H9 (cell line): ENCODE measurements at regions not wholly inside any gene's neighbourhood (a gene's known extent, or its start where the extent isn't known, plus 50 kb on each side); places are given as distances from the start of the nearest gene placed in this dataset.

Experiments
- DNase-seq: peaks from one replicate; pipeline ENCODE4 v3.0.0-alpha.2; 2017
- H2AFZ ChIP-seq: one replicate; pipeline ENCODE4 v1.6.1; 2013; ENCODE audit warnings: mild to moderate bottlenecking, low read length, control low read depth, moderate library complexity
- H2AK5ac ChIP-seq: 2 replicates; pipeline ENCODE4 v1.6.1; 2013; ENCODE audit warnings: low read length, control low read depth, mixed read lengths; ENCODE audit not compliant: insufficient read length
- H2BK120ac ChIP-seq: one replicate; pipeline ENCODE4 v1.6.1; 2013; ENCODE audit warnings: low read depth, mild to moderate bottlenecking, low read length, control low read depth, inconsistent platforms; ENCODE audit not compliant: poor library complexity, severe bottlenecking
- H2BK12ac ChIP-seq: 2 replicates; pipeline ENCODE4 v1.6.1; 2013; ENCODE audit warnings: low read length, control low read depth, mixed read lengths, low read depth; ENCODE audit not compliant: insufficient read length
- H2BK15ac ChIP-seq: 2 replicates; pipeline ENCODE4 v1.6.1; 2013; ENCODE audit warnings: low read depth, low read length, control low read depth
- H2BK20ac ChIP-seq: one replicate; pipeline ENCODE4 v1.6.1; 2013; ENCODE audit warnings: low read depth, mild to moderate bottlenecking, low read length, control low read depth, inconsistent platforms; ENCODE audit not compliant: poor library complexity, severe bottlenecking
- H2BK5ac ChIP-seq: 2 replicates; pipeline ENCODE4 v1.6.1; 2013; ENCODE audit warnings: low read length, control low read depth, mixed read lengths; ENCODE audit not compliant: insufficient read length
- H3K14ac ChIP-seq: 2 replicates; pipeline ENCODE4 v1.6.1; 2013; ENCODE audit warnings: low read length, control low read depth; ENCODE audit not compliant: insufficient read depth
- H3K18ac ChIP-seq: 2 replicates; pipeline ENCODE4 v1.6.1; 2013; ENCODE audit warnings: low read depth, mild to moderate bottlenecking, mixed read lengths, low read length, control low read depth; ENCODE audit not compliant: insufficient read length
- H3K23ac ChIP-seq: 2 replicates; pipeline ENCODE4 v1.6.1; 2013; ENCODE audit warnings: low read length, control low read depth, mixed read lengths, low read depth; ENCODE audit not compliant: insufficient read length
- H3K23me2 ChIP-seq: 2 replicates; pipeline ENCODE4 v1.6.1; 2013; ENCODE audit warnings: low read depth, mild to moderate bottlenecking, mixed read lengths, low read length, control low read depth; ENCODE audit not compliant: insufficient read length, poor library complexity, severe bottlenecking
- H3K27ac ChIP-seq: 2 replicates; pipeline ENCODE4 v1.5.1; 2013; ENCODE audit warnings: low read length, control low read depth, mixed read lengths, low read depth; ENCODE audit not compliant: insufficient read length
- H3K27me3 ChIP-seq: 2 replicates; pipeline ENCODE4 v1.6.1; 2013; ENCODE audit warnings: low read length, control low read depth, inconsistent platforms; ENCODE audit not compliant: insufficient read depth
- H3K4ac ChIP-seq: 2 replicates; pipeline ENCODE4 v1.6.1; 2013; ENCODE audit warnings: low read depth, mild to moderate bottlenecking, control low read depth, inconsistent platforms, low read length, moderate library complexity
- H3K4me1 ChIP-seq: 2 replicates; pipeline ENCODE4 v1.6.1; 2013; ENCODE audit warnings: low read length, control low read depth, inconsistent platforms; ENCODE audit not compliant: insufficient read depth
- H3K4me2 ChIP-seq: 2 replicates; pipeline ENCODE4 v1.6.1; 2013; ENCODE audit warnings: low read length, control low read depth, mixed read lengths; ENCODE audit not compliant: insufficient read length, insufficient read depth
- H3K56ac ChIP-seq: 2 replicates; pipeline ENCODE4 v1.6.1; 2013; ENCODE audit warnings: low read depth, mild to moderate bottlenecking, mixed read lengths, low read length, control low read depth; ENCODE audit not compliant: insufficient read length
- H3K79me1 ChIP-seq: 2 replicates; pipeline ENCODE4 v1.6.1; 2013; ENCODE audit warnings: low read depth, mild to moderate bottlenecking, moderate library complexity, low read length, control low read depth, inconsistent platforms; ENCODE audit not compliant: insufficient read depth, poor library complexity, severe bottlenecking
- H3K79me2 ChIP-seq: 2 replicates; pipeline ENCODE4 v1.6.1; 2013; ENCODE audit warnings: low read length, control low read depth, inconsistent platforms; ENCODE audit not compliant: insufficient read depth
- H3K9ac ChIP-seq: 2 replicates; pipeline ENCODE4 v1.6.1; 2013; ENCODE audit warnings: low read length, control low read depth, mixed read lengths; ENCODE audit not compliant: insufficient read length; ENCODE audit errors: extremely low read depth
- H3K9me3 ChIP-seq: one replicate; pipeline ENCODE4 v1.6.1; 2013; ENCODE audit warnings: low read depth, low read length, inconsistent platforms; ENCODE audit not compliant: control insufficient read depth
- H3T11ph ChIP-seq: one replicate; pipeline ENCODE4 v1.6.1; 2013; ENCODE audit warnings: mild to moderate bottlenecking, low read length, control low read depth, inconsistent platforms
- H4K20me1 ChIP-seq: one replicate; pipeline ENCODE4 v1.6.1; 2013; ENCODE audit not compliant: control insufficient read depth, insufficient read length, insufficient read depth
- H4K5ac ChIP-seq: 2 replicates; pipeline ENCODE4 v1.6.1; 2013; ENCODE audit warnings: low read depth, mild to moderate bottlenecking, mixed read lengths, low read length, control low read depth; ENCODE audit not compliant: insufficient read length
- H4K8ac ChIP-seq: replicated peaks from 2 replicates; pipeline ENCODE4 v1.6.1; 2013; ENCODE audit warnings: low read length, control low read depth, mixed read lengths, low read depth; ENCODE audit not compliant: insufficient read length
- H4K91ac ChIP-seq: 2 replicates; pipeline ENCODE4 v1.6.1; 2013; ENCODE audit warnings: low read depth, mild to moderate bottlenecking, moderate library complexity, mixed read lengths, low read length, control low read depth; ENCODE audit not compliant: insufficient read length
- H3K27ac Mint-ChIP-seq, 3 experiments: 2 replicates in 2 of 3; 3 replicates in 1 of 3; pipeline ENCODE4 v1.8.0; 2020 to 2021; ENCODE audit warnings: mixed read lengths in 3 of 3, mild to moderate bottlenecking in 1 of 3, moderate library complexity in 1 of 3
- H3K27me3 Mint-ChIP-seq: 2 replicates; pipeline ENCODE4 v1.8.0; 2021; ENCODE audit warnings: low read depth, mild to moderate bottlenecking, moderate library complexity, mixed read lengths
- H3K36me3 Mint-ChIP-seq, 3 experiments: 2 replicates in 2 of 3; 3 replicates in 1 of 3; pipeline ENCODE4 v1.8.0; 2020 to 2021; ENCODE audit warnings: low read depth in 3 of 3, mixed read lengths in 3 of 3; ENCODE audit not compliant: insufficient read depth in 1 of 3
- H3K4me1 Mint-ChIP-seq, 2 experiments: 2 replicates each; pipeline ENCODE4 v1.8.0; 2020; ENCODE audit warnings: mixed read lengths in 2 of 2
- H3K4me3 Mint-ChIP-seq, 2 experiments: 2 replicates in 1 of 2; 3 replicates in 1 of 2; pipeline ENCODE4 v1.8.0; 2020 to 2021; ENCODE audit warnings: mild to moderate bottlenecking in 2 of 2, mixed read lengths in 2 of 2, moderate library complexity in 1 of 2
- H3K9me3 Mint-ChIP-seq, 2 experiments: 2 replicates in 1 of 2; 3 replicates in 1 of 2; pipeline ENCODE4 v1.8.0; 2020; ENCODE audit warnings: mild to moderate bottlenecking in 2 of 2, mixed read lengths in 2 of 2, moderate library complexity in 1 of 2
- WGBS: extraction: QIAGEN DNeasy Blood & Tissue Kit; methylation state at CpG from one replicate; pipeline ENCODE4 v1.1.7; 2013; ENCODE audit warnings: missing lambda C conversion rate, low lambda C conversion rate, mixed read lengths; ENCODE audit not compliant: insufficient read length; ENCODE audit errors: extremely low coverage; 5-methylcytosine and 5-hydroxymethylcytosine counted together
- TF ChIP-seq, protein P1 (sequence below): fragments of 200-600 bp; sonication (generic); conservative IDR thresholded peaks from 3 replicates; pipeline ENCODE4 v1.8.0; 2021; ENCODE audit warnings: antibody characterized with exemption, mild to moderate bottlenecking

DNA sequence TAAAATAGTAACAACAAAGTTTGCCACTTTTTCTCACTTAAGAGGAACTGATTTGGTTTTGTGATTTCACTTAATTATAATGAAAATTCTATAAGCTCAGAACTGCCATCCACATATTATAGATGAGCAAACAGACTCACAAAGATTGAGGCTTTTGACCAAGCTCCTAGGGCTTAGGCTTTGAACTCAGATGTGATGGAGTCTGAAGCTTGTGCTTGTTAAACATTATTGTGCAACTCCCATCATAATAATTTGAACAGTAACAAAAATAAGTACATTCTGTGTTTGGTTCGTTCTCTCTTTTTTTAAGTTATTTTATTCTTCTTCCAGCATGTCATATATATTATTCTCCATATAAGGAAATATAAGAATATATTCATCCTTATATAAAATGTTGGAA, 403.4 kb downstream of the PTPRC start:
- no peak overlapping the region for H3K4me2 ChIP-seq
- H3K23ac ChIP-seq, result no peak overlapping the region
- H3K27ac ChIP-seq, result no peak overlapping the region
- no peak overlapping the region for H4K8ac ChIP-seq
- H3K27me3 ChIP-seq, result no peaks in the 10 kb centered on the region
- no peaks in the 10 kb centered on the region for H3K27me3 Mint-ChIP-seq
- no peak overlapping the region for H2BK15ac ChIP-seq
- H4K91ac ChIP-seq, result no peak overlapping the region
- no peak overlapping the region for H3T11ph ChIP-seq
- no peak overlapping the region for H3K4me3 Mint-ChIP-seq
- H3K9ac ChIP-seq, result no peak overlapping the region
- H2BK120ac ChIP-seq, result no peak overlapping the region
- no peaks in the 10 kb centered on the region for H3K9me3 ChIP-seq
- no peaks in the 10 kb centered on the region for H3K79me1 ChIP-seq
- H2BK12ac ChIP-seq, result no peak overlapping the region
- no peak overlapping the region for H3K4ac ChIP-seq
- no peak overlapping the region for H3K56ac ChIP-seq
- H3K18ac ChIP-seq, result no peak overlapping the region
- H3K79me2 ChIP-seq, result no peaks in the 10 kb centered on the region
- no peak overlapping the region for H2BK20ac ChIP-seq
- no peak for DNase-seq
- no peaks in the 10 kb centered on the region for H3K4me1 ChIP-seq
- no peak overlapping the region for H2BK5ac ChIP-seq
- H3K23me2 ChIP-seq, result no peaks in the 10 kb centered on the region
- no peaks in the 10 kb centered on the region for H4K20me1 ChIP-seq
- no peak overlapping the region for H3K27ac Mint-ChIP-seq
- no peak overlapping the region for H2AK5ac ChIP-seq
- no peak overlapping the region for H3K14ac ChIP-seq
- H4K5ac ChIP-seq, result no peak overlapping the region
- H3K36me3 Mint-ChIP-seq, result no peaks in the 10 kb centered on the region
- H3K4me1 Mint-ChIP-seq, result no peaks in the 10 kb centered on the region
- TF ChIP-seq, protein P1, sequence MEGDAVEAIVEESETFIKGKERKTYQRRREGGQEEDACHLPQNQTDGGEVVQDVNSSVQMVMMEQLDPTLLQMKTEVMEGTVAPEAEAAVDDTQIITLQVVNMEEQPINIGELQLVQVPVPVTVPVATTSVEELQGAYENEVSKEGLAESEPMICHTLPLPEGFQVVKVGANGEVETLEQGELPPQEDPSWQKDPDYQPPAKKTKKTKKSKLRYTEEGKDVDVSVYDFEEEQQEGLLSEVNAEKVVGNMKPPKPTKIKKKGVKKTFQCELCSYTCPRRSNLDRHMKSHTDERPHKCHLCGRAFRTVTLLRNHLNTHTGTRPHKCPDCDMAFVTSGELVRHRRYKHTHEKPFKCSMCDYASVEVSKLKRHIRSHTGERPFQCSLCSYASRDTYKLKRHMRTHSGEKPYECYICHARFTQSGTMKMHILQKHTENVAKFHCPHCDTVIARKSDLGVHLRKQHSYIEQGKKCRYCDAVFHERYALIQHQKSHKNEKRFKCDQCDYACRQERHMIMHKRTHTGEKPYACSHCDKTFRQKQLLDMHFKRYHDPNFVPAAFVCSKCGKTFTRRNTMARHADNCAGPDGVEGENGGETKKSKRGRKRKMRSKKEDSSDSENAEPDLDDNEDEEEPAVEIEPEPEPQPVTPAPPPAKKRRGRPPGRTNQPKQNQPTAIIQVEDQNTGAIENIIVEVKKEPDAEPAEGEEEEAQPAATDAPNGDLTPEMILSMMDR, result no peak
- no peaks in the 10 kb centered on the region for H3K9me3 Mint-ChIP-seq
- no CpG with 5 or more reads among the region's 1 CpG for WGBS
- no peak overlapping the region for H2AFZ ChIP-seq
